GM21447 (cell line): ENCODE measurements at regions not wholly inside any gene's neighbourhood (a gene's known extent, or its start where the extent isn't known, plus 50 kb on each side); places are given as distances from the start of the nearest gene placed in this dataset.
"Not testable (repeated sequence)": the region's sequence is repeated elsewhere in the genome, so short reads cannot be mapped to it uniquely, and the experiment has no call there.

ENCODE experiments used
- ATAC-seq: cut with Tn5 transposase; IDR thresholded peaks from one replicate; pipeline ENCODE4 v1.9.1; 2021; ENCODE audit not compliant: unreplicated experiment

- ATAC-seq: no peak
Measured at GRCh38 chr2:144833075-144833637, 313.2 kb upstream of the ZEB2 start.

GRCh38 chr2:144832048-144832447, 312.1 kb upstream of the ZEB2 start:
- no peak for ATAC-seq

- no peak for ATAC-seq
Measured at GRCh38 chr2:144830543-144830942, 310.6 kb upstream of the ZEB2 start.

GRCh38 chr2:144827404-144827803, 307.5 kb upstream of the ZEB2 start:
- ATAC-seq: no peak

- ATAC-seq: no peak
Measured at GRCh38 chr2:144826105-144826504, 306.2 kb upstream of the ZEB2 start.

- no peak for ATAC-seq
Measured at GRCh38 chr2:144825331-144826020, 305.6 kb upstream of the ZEB2 start.

GRCh38 chr2:144824306-144825080, 304.6 kb upstream of the ZEB2 start:
- no peak for ATAC-seq

- ATAC-seq: no peak
Measured at GRCh38 chr2:144822966-144823365, 303.0 kb upstream of the ZEB2 start.

- ATAC-seq: no peak
Measured at GRCh38 chr2:144812288-144812687, 292.4 kb upstream of the ZEB2 start.

GRCh38 chr2:144801766-144802165, 281.8 kb upstream of the ZEB2 start:
- no peak for ATAC-seq

GRCh38 chr2:144801325-144801724, 281.4 kb upstream of the ZEB2 start:
- no peak for ATAC-seq

GRCh38 chr2:144798989-144799388, 279.1 kb upstream of the ZEB2 start:
- ATAC-seq: no peak

GRCh38 chr2:144798034-144798433, 278.1 kb upstream of the ZEB2 start:
- ATAC-seq: no peak

GRCh38 chr2:144796936-144797335, 277.0 kb upstream of the ZEB2 start:
- ATAC-seq: no peak

GRCh38 chr2:144796164-144796563, 276.2 kb upstream of the ZEB2 start:
- ATAC-seq: no peak

- no peak for ATAC-seq
Measured at GRCh38 chr2:144785253-144785652, 265.3 kb upstream of the ZEB2 start.

- ATAC-seq: no peak
Measured at GRCh38 chr2:144780983-144781382, 261.1 kb upstream of the ZEB2 start.

- no peak for ATAC-seq
Measured at GRCh38 chr2:144776766-144777165, 256.8 kb upstream of the ZEB2 start.

- no peak for ATAC-seq
Measured at GRCh38 chr2:144774809-144775208, 254.9 kb upstream of the ZEB2 start.

GRCh38 chr2:144771348-144771747, 251.4 kb upstream of the ZEB2 start:
- ATAC-seq: no peak

GRCh38 chr2:144770616-144771230, 250.8 kb upstream of the ZEB2 start:
- ATAC-seq: no peak

- not testable (repeated sequence) for ATAC-seq
Measured at GRCh38 chr2:144760939-144761338, 241.0 kb upstream of the ZEB2 start.
